HEK293 (cell line): ENCODE measurements at regions not wholly inside any gene's neighbourhood (a gene's known extent, or its start where the extent isn't known, plus 50 kb on each side); places are given as distances from the start of the nearest gene placed in this dataset.

Experiments used
- CTCF ChIP-seq: fragments of 450-650 bp; formaldehyde crosslinking; IDR thresholded peaks from 2 replicates; pipeline ENCODE4 v1.5.1; 2016; ENCODE audit warnings: missing biosample characterization, missing genetic modification characterization
- GLI4 ChIP-seq: fragments of 450-650 bp; formaldehyde crosslinking; IDR thresholded peaks from 2 replicates; pipeline ENCODE4 v1.5.1; 2016; ENCODE audit warnings: missing biosample characterization, missing genetic modification characterization
- HIC1 ChIP-seq: fragments of 450-650 bp; formaldehyde crosslinking; IDR thresholded peaks from 2 replicates; pipeline ENCODE4 v1.5.1; 2016; ENCODE audit warnings: missing biosample characterization, missing genetic modification characterization
- REST ChIP-seq: fragments of 450-650 bp; formaldehyde crosslinking; IDR thresholded peaks from 2 replicates; pipeline ENCODE4 v1.5.1; 2016; ENCODE audit warnings: missing biosample characterization, missing genetic modification characterization
- SP2 ChIP-seq: fragments of 450-650 bp; formaldehyde crosslinking; IDR thresholded peaks from 2 replicates; pipeline ENCODE4 v1.5.1; 2016; ENCODE audit warnings: missing biosample characterization, missing genetic modification characterization
- ZNF157 ChIP-seq: fragments of 450-650 bp; formaldehyde crosslinking; IDR thresholded peaks from 2 replicates; pipeline ENCODE4 v1.5.1; 2016; ENCODE audit warnings: missing biosample characterization, missing genetic modification characterization
- ZNF184 ChIP-seq: fragments of 450-650 bp; IDR thresholded peaks from 2 replicates; pipeline ENCODE4 v1.5.1; 2018; ENCODE audit warnings: missing biosample characterization, mild to moderate bottlenecking, missing genetic modification characterization
- ZNF354C ChIP-seq: fragments of 450-650 bp; formaldehyde crosslinking; IDR thresholded peaks from 2 replicates; pipeline ENCODE4 v1.5.1; 2016; ENCODE audit warnings: missing biosample characterization, missing genetic modification characterization, low read depth, borderline replicate concordance
- ZNF404 ChIP-seq: fragments of 450-650 bp; formaldehyde crosslinking; IDR thresholded peaks from 2 replicates; pipeline ENCODE4 v1.5.1; 2017; ENCODE audit warnings: missing biosample characterization, missing genetic modification characterization
- ZNF561 ChIP-seq: fragments of 450-650 bp; IDR thresholded peaks from 2 replicates; pipeline ENCODE4 v1.5.1; 2018; ENCODE audit warnings: missing biosample characterization, missing genetic modification characterization, borderline replicate concordance

DNA sequence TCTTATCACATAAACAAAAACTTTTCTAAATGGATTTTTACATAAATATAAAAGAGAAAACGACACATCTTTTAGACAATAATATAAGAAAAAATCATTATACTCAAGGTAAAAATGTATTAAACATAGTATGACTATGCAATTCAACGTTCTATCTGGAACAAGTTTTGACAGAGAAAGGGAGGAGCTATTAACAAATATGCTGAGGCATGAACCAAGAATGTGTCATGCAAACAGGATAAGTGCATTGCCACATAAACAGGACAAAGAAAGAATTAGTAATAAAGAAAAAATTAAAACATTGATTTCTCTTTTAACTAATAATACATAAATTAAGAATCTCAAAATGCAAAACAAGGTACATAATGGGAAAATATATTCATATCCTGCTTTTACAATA, 1353.4 kb upstream of the GJE1 start:
- TF ChIP-seq CTCF (tag by site-specific recombination) (no peak), SP2 (tag by site-specific recombination) (no peak), REST (tag by site-specific recombination) (no peak), ZNF404 (no peak), ZNF157 (no peak), HIC1 (no peak), ZNF561 (tag by site-specific recombination) (no peak), ZNF354C (tag by site-specific recombination) (no peak), GLI4 (tag by site-specific recombination) (no peak), ZNF184 (tag by site-specific recombination) (no peak)
